Skeletal muscle cell (primary cell): ENCODE measurements at regions not wholly inside any gene's neighbourhood (a gene's known extent, or its start where the extent isn't known, plus 50 kb on each side); places are given as distances from the start of the nearest gene placed in this dataset.
"Not testable (repeated sequence)": the region's sequence is repeated elsewhere in the genome, so short reads cannot be mapped to it uniquely, and the experiment has no call there.

Experiments used
- DNase-seq: peaks from one replicate; pipeline ENCODE4 v3.0.0-alpha.2; 2010; ENCODE audit warnings: low read depth
- H3K4me3 ChIP-seq: 2 replicates; pipeline ENCODE4 v1.5.1; 2011; ENCODE audit warnings: low read depth, mild to moderate bottlenecking, control low read depth, low read length, moderate library complexity

- H3K4me3 ChIP-seq: no peak overlapping the region
- no peak for DNase-seq
Observed at GRCh38 chr11:87602776-87603175, 565.0 kb downstream of the TMEM135 start.

GRCh38 chr11:87600938-87601337 lies 563.2 kb downstream of the TMEM135 start:
- no peak for DNase-seq
- H3K4me3 ChIP-seq: no peak overlapping the region

- H3K4me3 ChIP-seq: no peak overlapping the region
- no peak for DNase-seq
Observed at GRCh38 chr11:87597725-87598124, 560.0 kb downstream of the TMEM135 start.

GRCh38 chr11:87596176-87596575 lies 558.4 kb downstream of the TMEM135 start:
- no peak overlapping the region for H3K4me3 ChIP-seq
- no peak for DNase-seq

GRCh38 chr11:87589082-87589481 lies 551.3 kb downstream of the TMEM135 start:
- DNase-seq: no peak
- H3K4me3 ChIP-seq: no peak overlapping the region

GRCh38 chr11:87585613-87586012 lies 547.9 kb downstream of the TMEM135 start:
- DNase-seq, H3K4me3 ChIP-seq: not testable (repeated sequence)

GRCh38 chr11:87583931-87584330 lies 546.2 kb downstream of the TMEM135 start:
- no peak for DNase-seq
- no peak overlapping the region for H3K4me3 ChIP-seq

- H3K4me3 ChIP-seq: no peak overlapping the region
- DNase-seq: no peak
Observed at GRCh38 chr11:87575088-87575487, 537.4 kb downstream of the TMEM135 start.

GRCh38 chr11:87574193-87574592 lies 536.5 kb downstream of the TMEM135 start:
- DNase-seq: no peak
- H3K4me3 ChIP-seq: no peak overlapping the region

- no peak for DNase-seq
- H3K4me3 ChIP-seq: no peak overlapping the region
Observed at GRCh38 chr11:87573708-87574107, 536.0 kb downstream of the TMEM135 start.

- no peak overlapping the region for H3K4me3 ChIP-seq
- no peak for DNase-seq
Observed at GRCh38 chr11:87572881-87573280, 535.1 kb downstream of the TMEM135 start.

GRCh38 chr11:87560352-87560751 lies 522.6 kb downstream of the TMEM135 start:
- DNase-seq: no peak

GRCh38 chr11:87559852-87560251 lies 522.1 kb downstream of the TMEM135 start:
- H3K4me3 ChIP-seq, DNase-seq: not testable (repeated sequence)

More at GRCh38 chr11:87560352-87560751, 522.6 kb downstream of the TMEM135 start:
- no peak overlapping the region for H3K4me3 ChIP-seq

- H3K4me3 ChIP-seq: no peak overlapping the region
- no peak for DNase-seq
Observed at GRCh38 chr11:87555101-87555500, 517.4 kb downstream of the TMEM135 start.

GRCh38 chr11:87548797-87549196 lies 511.1 kb downstream of the TMEM135 start:
- DNase-seq: no peak
- no peak overlapping the region for H3K4me3 ChIP-seq

- DNase-seq: no peak
- H3K4me3 ChIP-seq: no peak overlapping the region
Observed at GRCh38 chr11:87545858-87546257, 508.1 kb downstream of the TMEM135 start.

GRCh38 chr11:87539596-87539995 lies 501.9 kb downstream of the TMEM135 start:
- no peak for DNase-seq

GRCh38 chr11:87536565-87536964 lies 498.8 kb downstream of the TMEM135 start:
- H3K4me3 ChIP-seq: no peak overlapping the region
- DNase-seq: no peak

More at GRCh38 chr11:87539596-87539995, 501.9 kb downstream of the TMEM135 start:
- no peak overlapping the region for H3K4me3 ChIP-seq

GRCh38 chr11:87536016-87536415 lies 498.3 kb downstream of the TMEM135 start:
- no peak for DNase-seq
- no peak overlapping the region for H3K4me3 ChIP-seq

GRCh38 chr11:87535513-87535912 lies 497.8 kb downstream of the TMEM135 start:
- no peak for DNase-seq
- no peak overlapping the region for H3K4me3 ChIP-seq

- peak; percentile 15 for DNase-seq
- not testable (repeated sequence) for H3K4me3 ChIP-seq
Observed at GRCh38 chr11:87531835-87532234, 494.1 kb downstream of the TMEM135 start.

- H3K4me3 ChIP-seq: no peak overlapping the region
- no peak for DNase-seq
Observed at GRCh38 chr11:87529486-87529885, 491.8 kb downstream of the TMEM135 start.
